GM19438 (cell line): ENCODE measurements at regions not wholly inside any gene's neighbourhood (a gene's known extent, or its start where the extent isn't known, plus 50 kb on each side); places are given as distances from the start of the nearest gene placed in this dataset.

Experiments
- ATAC-seq: cut with Tn5 transposase; IDR thresholded peaks from one replicate; pipeline ENCODE4 v1.9.1; 2021; ENCODE audit warnings: low read depth; ENCODE audit not compliant: unreplicated experiment

GRCh38 chr4:108303488-108304177, 134.9 kb upstream of the LEF1 start:
- ATAC-seq, result no peak

- no peak for ATAC-seq
Observed at GRCh38 chr4:108301545-108302251, 133.0 kb upstream of the LEF1 start.

- no peak for ATAC-seq
Observed at GRCh38 chr4:108297605-108298004, 128.9 kb upstream of the LEF1 start.

GRCh38 chr4:108292229-108292628, 123.5 kb upstream of the LEF1 start:
- no peak for ATAC-seq

- ATAC-seq, result no peak
Observed at GRCh38 chr4:108291137-108291536, 122.4 kb upstream of the LEF1 start.

GRCh38 chr4:108287834-108288413, 119.2 kb upstream of the LEF1 start:
- no peak for ATAC-seq

GRCh38 chr4:108280072-108280471, 111.3 kb upstream of the LEF1 start:
- ATAC-seq, result no peak

GRCh38 chr4:108276690-108277089, 108.0 kb upstream of the LEF1 start:
- no peak for ATAC-seq

- no peak for ATAC-seq
Observed at GRCh38 chr4:108272986-108273385, 104.3 kb upstream of the LEF1 start.

GRCh38 chr4:108272561-108272960, 103.8 kb upstream of the LEF1 start:
- no peak for ATAC-seq

- no peak for ATAC-seq
Observed at GRCh38 chr4:108272046-108272445, 103.3 kb upstream of the LEF1 start.

GRCh38 chr4:108270466-108271450, 102.0 kb upstream of the LEF1 start:
- ATAC-seq, result no peak

- no peak for ATAC-seq
Observed at GRCh38 chr4:108264693-108265092, 96.0 kb upstream of the LEF1 start.

- ATAC-seq, result no peak
Observed at GRCh38 chr4:108263057-108263456, 94.3 kb upstream of the LEF1 start.

GRCh38 chr4:108261026-108261425, 92.3 kb upstream of the LEF1 start:
- no peak for ATAC-seq

- ATAC-seq, result no peak
Observed at GRCh38 chr4:108256538-108256937, 87.8 kb upstream of the LEF1 start.

GRCh38 chr4:108255203-108255747, 86.5 kb upstream of the LEF1 start:
- ATAC-seq, result no peak

GRCh38 chr4:108249397-108249796, 80.7 kb upstream of the LEF1 start:
- ATAC-seq, result no peak

GRCh38 chr4:108247387-108248049, 78.8 kb upstream of the LEF1 start:
- no peak for ATAC-seq

- no peak for ATAC-seq
Observed at GRCh38 chr4:108244606-108245005, 75.9 kb upstream of the LEF1 start.
